Suprapubic skin (tissue), 4 donors: ENCODE measurements at regions not wholly inside any gene's neighbourhood (a gene's known extent, or its start where the extent isn't known, plus 50 kb on each side); places are given as distances from the start of the nearest gene placed in this dataset.

Experiments used
- DNase-seq, 2 donors: peaks; one replicate each; pipeline ENCODE4 v3.0.0-alpha.2; 2019; ENCODE audit warnings: low spot score in 2 of 2
- H3K27ac ChIP-seq: fragments of 200-600 bp; sonication (generic); one replicate; pipeline ENCODE4 v1.5.1; 2019
- H3K27me3 ChIP-seq: fragments of 200-600 bp; sonication (generic); one replicate; pipeline ENCODE4 v1.5.1; 2019
- H3K36me3 ChIP-seq: fragments of 200-600 bp; sonication (generic); one replicate; pipeline ENCODE4 v1.5.1; 2019
- H3K4me1 ChIP-seq: fragments of 200-600 bp; sonication (generic); one replicate; pipeline ENCODE4 v1.5.1; 2019
- H3K4me3 ChIP-seq: fragments of 200-600 bp; sonication (generic); one replicate; pipeline ENCODE4 v1.5.1; 2019; ENCODE audit warnings: mild to moderate bottlenecking
- H3K9me3 ChIP-seq: fragments of 200-600 bp; sonication (generic); one replicate; pipeline ENCODE4 v1.5.1; 2019
- CTCF ChIP-seq, 2 donors: fragments of 200-600 bp in 1 of 2; fragments of 450-650 bp in 1 of 2; sonication (generic) in 1 of 2; IDR thresholded peaks; one replicate each; pipeline ENCODE4 v1.5.1; 2016 to 2019; ENCODE audit warnings: antibody characterized with exemption in 2 of 2, mild to moderate bottlenecking in 1 of 2, moderate library complexity in 1 of 2
- EP300 ChIP-seq: sonication (generic); formaldehyde crosslinking; IDR thresholded peaks from one replicate; pipeline ENCODE4 v1.6.1; 2017; ENCODE audit warnings: antibody characterized with exemption
- POLR2A ChIP-seq, 2 donors: fragments of 450-650 bp; IDR thresholded peaks; one replicate each; pipeline ENCODE4 v1.6.1; 2017; ENCODE audit warnings: antibody characterized with exemption in 2 of 2, mild to moderate bottlenecking in 2 of 2, moderate library complexity in 2 of 2
- POLR2AphosphoS5 ChIP-seq, 3 donors: sonication (generic); formaldehyde crosslinking; IDR thresholded peaks; one replicate each; pipeline ENCODE4 v1.6.1; 2017; ENCODE audit warnings: antibody characterized with exemption in 3 of 3
- WGBS: methylation state at CpG from one replicate; pipeline ENCODE4 v1.1.5; 2018; 5-methylcytosine and 5-hydroxymethylcytosine counted together

GRCh38 chr11:134524201-134524600 is 112.2 kb upstream of the B3GAT1 start:
- Histone ChIP-seq H3K9me3 (no peaks in the 10 kb centered on the region), H3K36me3 (no peaks in the 10 kb centered on the region), H3K27ac (no peak overlapping the region), H3K4me1 (no peaks in the 10 kb centered on the region), H3K4me3 (no peak overlapping the region), H3K27me3 (peaks cover 18% of the 10 kb centered on the region)
- peak; percentile 26 to 54 for DNase-seq
- TF ChIP-seq EP300 (no peak), POLR2AphosphoS5 (IDR thresholded peaks at IDR 0.05) (no peak), POLR2A (IDR thresholded peaks at IDR 0.05) (no peak), CTCF (IDR thresholded peaks at IDR 0.05) (no peak)
- 81% methylated on average over 19 of the region's 25 CpGs for WGBS

GRCh38 chr11:134522782-134523570 is 110.9 kb upstream of the B3GAT1 start:
- no peak for DNase-seq
- Histone ChIP-seq H3K27me3 (peaks cover 16% of the 10 kb centered on the region), H3K4me3 (no peak overlapping the region), H3K27ac (no peak overlapping the region), H3K9me3 (no peaks in the 10 kb centered on the region), H3K4me1 (no peaks in the 10 kb centered on the region), H3K36me3 (no peaks in the 10 kb centered on the region)
- WGBS = 68% methylated on average over 20 of the region's 33 CpGs
- TF ChIP-seq EP300 (no peak), POLR2A (IDR thresholded peaks at IDR 0.05) (no peak), POLR2AphosphoS5 (IDR thresholded peaks at IDR 0.05) (no peak)

- H3K27me3 ChIP-seq = peaks cover 12% of the 10 kb centered on the region
- H3K36me3 ChIP-seq = no peaks in the 10 kb centered on the region
- no peaks in the 10 kb centered on the region for H3K9me3 ChIP-seq
- H3K4me3 ChIP-seq = no peak overlapping the region
- H3K27ac ChIP-seq = no peak overlapping the region
- TF ChIP-seq POLR2A (IDR thresholded peaks at IDR 0.05) (no peak), POLR2AphosphoS5 (IDR thresholded peaks at IDR 0.05) (no peak)
- no peaks in the 10 kb centered on the region for H3K4me1 ChIP-seq
- 54% methylated on average over 16 of the region's 18 CpGs for WGBS
- no peak for DNase-seq
These were observed 109.6 kb upstream of the B3GAT1 start for GRCh38 chr11:134521452-134522289.

GRCh38 chr11:134521001-134521400 is 109.0 kb upstream of the B3GAT1 start:
- H3K4me3 ChIP-seq = no peak overlapping the region
- H3K27me3 ChIP-seq = peaks cover 12% of the 10 kb centered on the region
- H3K36me3 ChIP-seq = no peaks in the 10 kb centered on the region
- WGBS = 90% methylated on average over 14 of the region's 14 CpGs
- H3K4me1 ChIP-seq = no peaks in the 10 kb centered on the region
- H3K27ac ChIP-seq = no peak overlapping the region
- TF ChIP-seq POLR2A (IDR thresholded peaks at IDR 0.05) = no peak
- DNase-seq = no peak
- H3K9me3 ChIP-seq = no peaks in the 10 kb centered on the region

GRCh38 chr11:134519788-134520187 is 107.7 kb upstream of the B3GAT1 start:
- Histone ChIP-seq H3K27ac (no peak overlapping the region), H3K9me3 (no peaks in the 10 kb centered on the region), H3K27me3 (peaks cover 12% of the 10 kb centered on the region), H3K4me3 (no peak overlapping the region), H3K4me1 (no peaks in the 10 kb centered on the region), H3K36me3 (no peaks in the 10 kb centered on the region)
- TF ChIP-seq POLR2A (IDR thresholded peaks at IDR 0.05) (no peak), EP300 (no peak), CTCF (IDR thresholded peaks at IDR 0.05) (no peak), POLR2AphosphoS5 (IDR thresholded peaks at IDR 0.05) (no peak)
- WGBS = 53% methylated on average over 4 of the region's 7 CpGs
- DNase-seq = no peak

- Histone ChIP-seq H3K27ac (no peak overlapping the region), H3K9me3 (no peaks in the 10 kb centered on the region), H3K4me1 (no peaks in the 10 kb centered on the region), H3K4me3 (no peak overlapping the region), H3K27me3 (peaks cover 15% of the 10 kb centered on the region), H3K36me3 (no peaks in the 10 kb centered on the region)
- no peak for DNase-seq
- WGBS = 62% methylated on average over 5 of the region's 6 CpGs
- no peak for TF ChIP-seq POLR2A (IDR thresholded peaks at IDR 0.05)
- TF ChIP-seq EP300 = no peak
- TF ChIP-seq POLR2AphosphoS5 (IDR thresholded peaks at IDR 0.05) = no peak
- TF ChIP-seq CTCF (IDR thresholded peaks at IDR 0.05) = no peak
These were observed 107.3 kb upstream of the B3GAT1 start for GRCh38 chr11:134519390-134519750.
